Left ventricle myocardium inferior (tissue), 1 donor: ENCODE measurements at regions not wholly inside any gene's neighbourhood (a gene's known extent, or its start where the extent isn't known, plus 50 kb on each side); places are given as distances from the start of the nearest gene placed in this dataset.

Source experiments
- DNase-seq: peaks from one replicate; pipeline ENCODE4 v3.0.0-alpha.2; 2020
- H3K27ac ChIP-seq: fragments of 200-600 bp; replicated peaks from 2 replicates; pipeline ENCODE4 v1.8.0; 2021
- H3K27me3 ChIP-seq: fragments of 200-600 bp; 2 replicates; pipeline ENCODE4 v1.8.0; 2021; ENCODE audit warnings: low read depth
- H3K36me3 ChIP-seq: fragments of 200-600 bp; 2 replicates; pipeline ENCODE4 v1.8.0; 2021
- H3K4me1 ChIP-seq: fragments of 200-600 bp; 2 replicates; pipeline ENCODE4 v1.8.0; 2021
- H3K4me3 ChIP-seq: fragments of 200-600 bp; 2 replicates; pipeline ENCODE4 v1.8.0; 2021; ENCODE audit warnings: mild to moderate bottlenecking, moderate library complexity
- H3K9me3 ChIP-seq: fragments of 200-600 bp; replicated peaks from 2 replicates; pipeline ENCODE4 v1.8.0; 2021
- intact Hi-C: fragments of 100-400 bp; cut with micrococcal nuclease; formaldehyde crosslinking; loops from one replicate; pipeline ENCODE4 v1.11.0; 2022
- TF ChIP-seq, protein P1 (sequence below): fragments of 200-600 bp; IDR thresholded peaks from 2 replicates; pipeline ENCODE4 v1.8.0; 2021; ENCODE audit warnings: antibody characterized with exemption, mild to moderate bottlenecking, borderline replicate concordance
- donor health status: DM: no; HTN: yes; CAD: no; lungs with severe emphysema.

DNA sequence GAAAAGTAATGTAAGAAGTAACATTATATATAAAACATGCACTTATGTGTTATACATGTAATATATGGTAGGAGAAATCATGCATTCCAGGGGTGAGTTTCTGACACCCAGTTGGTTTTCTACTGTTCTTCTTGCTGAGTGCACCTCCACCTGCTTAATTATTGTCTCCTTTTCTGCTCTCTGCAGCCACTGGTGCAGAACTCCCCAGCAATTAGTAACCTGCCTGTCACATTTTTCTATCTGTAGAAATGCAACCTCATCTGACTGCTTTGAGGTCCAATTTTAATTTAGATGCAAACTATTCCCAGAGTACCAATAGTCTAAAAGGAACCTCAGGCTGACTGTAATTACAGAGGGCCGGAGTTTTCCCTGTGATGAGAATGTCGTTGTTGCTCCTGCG, 842.1 kb downstream of the AACS start:
- H3K27me3 ChIP-seq: no peaks in the 10 kb centered on the region
- TF ChIP-seq, protein P1, sequence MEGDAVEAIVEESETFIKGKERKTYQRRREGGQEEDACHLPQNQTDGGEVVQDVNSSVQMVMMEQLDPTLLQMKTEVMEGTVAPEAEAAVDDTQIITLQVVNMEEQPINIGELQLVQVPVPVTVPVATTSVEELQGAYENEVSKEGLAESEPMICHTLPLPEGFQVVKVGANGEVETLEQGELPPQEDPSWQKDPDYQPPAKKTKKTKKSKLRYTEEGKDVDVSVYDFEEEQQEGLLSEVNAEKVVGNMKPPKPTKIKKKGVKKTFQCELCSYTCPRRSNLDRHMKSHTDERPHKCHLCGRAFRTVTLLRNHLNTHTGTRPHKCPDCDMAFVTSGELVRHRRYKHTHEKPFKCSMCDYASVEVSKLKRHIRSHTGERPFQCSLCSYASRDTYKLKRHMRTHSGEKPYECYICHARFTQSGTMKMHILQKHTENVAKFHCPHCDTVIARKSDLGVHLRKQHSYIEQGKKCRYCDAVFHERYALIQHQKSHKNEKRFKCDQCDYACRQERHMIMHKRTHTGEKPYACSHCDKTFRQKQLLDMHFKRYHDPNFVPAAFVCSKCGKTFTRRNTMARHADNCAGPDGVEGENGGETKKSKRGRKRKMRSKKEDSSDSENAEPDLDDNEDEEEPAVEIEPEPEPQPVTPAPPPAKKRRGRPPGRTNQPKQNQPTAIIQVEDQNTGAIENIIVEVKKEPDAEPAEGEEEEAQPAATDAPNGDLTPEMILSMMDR: no peak
- intact Hi-C loops: no loop called here
- DNase-seq: no peak
- no peaks in the 10 kb centered on the region for H3K36me3 ChIP-seq
- no peak overlapping the region for H3K27ac ChIP-seq
- no peak overlapping the region for H3K4me3 ChIP-seq
- H3K9me3 ChIP-seq: peaks cover 3% of the 10 kb centered on the region
- H3K4me1 ChIP-seq: no peaks in the 10 kb centered on the region

DNA sequence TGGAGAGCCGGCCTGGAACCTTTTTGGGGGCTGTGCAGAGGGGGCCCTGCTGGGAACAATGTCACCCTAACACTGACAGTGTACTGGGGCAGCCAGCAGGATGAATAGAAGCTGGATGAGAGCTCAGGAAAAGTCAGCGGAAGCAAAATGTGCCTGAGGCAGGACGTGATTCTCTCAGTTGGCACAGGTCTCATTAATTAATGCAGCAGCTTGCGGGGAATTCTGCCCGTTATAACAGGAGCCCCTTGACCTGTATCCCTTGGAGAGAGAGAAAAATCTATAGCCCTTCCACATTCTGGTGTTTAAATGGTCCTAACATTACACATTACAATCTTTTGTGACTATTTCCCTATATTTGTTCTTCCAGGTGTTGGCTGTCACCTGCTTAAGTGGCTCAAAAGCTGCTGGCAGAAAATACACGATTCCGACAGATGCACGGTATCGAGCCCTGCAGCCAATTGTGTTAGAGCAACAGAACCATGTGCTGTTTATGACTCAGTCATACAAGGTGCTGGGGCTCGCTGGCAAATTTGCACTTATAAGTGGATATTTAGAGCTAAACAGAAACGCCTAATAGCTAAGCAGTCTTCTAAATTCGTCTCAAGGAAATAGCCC, 854.7 kb downstream of the AACS start:
- intact Hi-C loops: no loop called here
- Histone ChIP-seq H3K9me3 (no peaks in the 10 kb centered on the region), H3K36me3 (no peaks in the 10 kb centered on the region), H3K4me3 (no peak overlapping the region), H3K27ac (no peak overlapping the region), H3K27me3 (no peaks in the 10 kb centered on the region), H3K4me1 (no peaks in the 10 kb centered on the region)
- DNase-seq: no peak
- TF ChIP-seq, protein P1: no peak

DNA sequence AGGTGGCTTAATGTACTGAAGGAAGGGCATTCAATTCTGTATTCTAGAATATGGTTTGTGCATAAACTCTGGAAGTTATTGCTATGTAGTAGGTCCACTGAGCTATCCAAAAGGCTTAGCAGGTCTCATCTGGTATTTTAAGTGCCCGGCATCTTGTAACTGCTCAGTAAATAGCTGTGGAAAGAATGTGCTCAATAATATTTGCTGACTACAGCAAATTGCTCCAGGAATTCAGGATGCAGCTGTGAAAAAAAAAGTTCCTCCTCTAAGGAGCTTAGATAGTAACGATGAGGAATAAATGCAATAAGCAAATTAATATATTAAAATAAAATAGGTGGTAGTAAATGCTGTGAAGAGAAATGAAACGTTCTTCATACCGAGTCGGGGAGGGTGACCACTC, 857.1 kb downstream of the AACS start:
- Histone ChIP-seq H3K9me3 (no peaks in the 10 kb centered on the region), H3K36me3 (no peaks in the 10 kb centered on the region), H3K27ac (no peak overlapping the region), H3K4me3 (no peak overlapping the region), H3K27me3 (no peaks in the 10 kb centered on the region), H3K4me1 (no peaks in the 10 kb centered on the region)
- DNase-seq: no peak
- intact Hi-C loops: no loop called here
- TF ChIP-seq, protein P1: no peak

DNA sequence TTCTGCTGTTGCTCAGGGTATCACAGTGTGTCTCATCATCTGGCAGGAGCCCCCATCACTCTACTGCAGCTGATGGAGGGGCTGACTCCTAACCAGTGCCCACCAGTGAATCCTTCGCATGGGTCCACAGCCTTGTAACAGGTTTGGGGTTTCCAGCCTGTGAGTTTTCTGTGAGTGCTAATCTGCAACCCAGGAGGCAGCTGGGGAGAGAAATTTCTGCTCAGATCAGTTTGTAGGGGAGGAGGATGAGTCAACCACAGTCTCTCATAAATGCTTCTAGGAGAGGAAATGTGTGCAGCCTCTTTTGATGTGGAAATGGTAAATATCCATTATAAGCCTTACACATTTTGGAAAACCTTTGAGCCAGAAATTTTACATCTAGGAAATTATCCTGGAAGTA, 871.3 kb downstream of the AACS start:
- no peak for DNase-seq
- Histone ChIP-seq H3K4me3 (no peak overlapping the region), H3K36me3 (no peaks in the 10 kb centered on the region), H3K27me3 (no peaks in the 10 kb centered on the region), H3K9me3 (peaks cover 4% of the 10 kb centered on the region), H3K4me1 (no peaks in the 10 kb centered on the region), H3K27ac (no peak overlapping the region)
- TF ChIP-seq, protein P1: no peak
- intact Hi-C loops: no loop called here

DNA sequence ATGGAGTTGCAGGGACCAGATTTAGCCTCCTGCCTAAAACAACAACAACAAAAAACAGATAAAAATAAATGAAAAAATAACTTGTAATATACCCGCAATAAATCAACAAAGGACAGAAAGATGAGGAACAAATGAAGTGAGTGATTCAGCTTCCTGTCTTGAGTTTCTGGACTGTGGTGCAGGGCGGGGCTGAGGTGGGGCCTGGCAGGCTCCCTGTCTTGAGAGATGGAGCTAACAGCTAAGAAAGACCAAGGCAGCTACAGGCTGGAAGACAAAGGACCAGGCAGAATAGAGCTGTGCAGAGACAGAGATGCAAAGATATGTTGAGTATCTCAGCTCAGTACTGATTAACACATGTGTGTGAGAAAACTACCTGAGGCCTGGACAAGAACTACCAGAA, 879.2 kb downstream of the AACS start:
- H3K27ac ChIP-seq: no peak overlapping the region
- intact Hi-C loops: no loop called here
- H3K4me3 ChIP-seq: no peak overlapping the region
- DNase-seq: no peak
- H3K9me3 ChIP-seq: no peaks in the 10 kb centered on the region
- no peaks in the 10 kb centered on the region for H3K27me3 ChIP-seq
- TF ChIP-seq, protein P1: no peak
- H3K36me3 ChIP-seq: no peaks in the 10 kb centered on the region
- H3K4me1 ChIP-seq: no peaks in the 10 kb centered on the region
